SHP77 (cell line): ENCODE measurements at regions not wholly inside any gene's neighbourhood (a gene's known extent, or its start where the extent isn't known, plus 50 kb on each side); places are given as distances from the start of the nearest gene placed in this dataset.
A peak's percentile ranks its signal among the peaks of the same experiment; 100 is the strongest.

Experiments used
- DNase-seq, 2 experiments: peaks; one replicate each; lab custom pipeline; 2025; lab: John Stamatoyannopoulos, UW

GRCh38 chr7:125663961-125664360 is 734.3 kb upstream of the POT1 start:
- DNase-seq, result no peak

DNA sequence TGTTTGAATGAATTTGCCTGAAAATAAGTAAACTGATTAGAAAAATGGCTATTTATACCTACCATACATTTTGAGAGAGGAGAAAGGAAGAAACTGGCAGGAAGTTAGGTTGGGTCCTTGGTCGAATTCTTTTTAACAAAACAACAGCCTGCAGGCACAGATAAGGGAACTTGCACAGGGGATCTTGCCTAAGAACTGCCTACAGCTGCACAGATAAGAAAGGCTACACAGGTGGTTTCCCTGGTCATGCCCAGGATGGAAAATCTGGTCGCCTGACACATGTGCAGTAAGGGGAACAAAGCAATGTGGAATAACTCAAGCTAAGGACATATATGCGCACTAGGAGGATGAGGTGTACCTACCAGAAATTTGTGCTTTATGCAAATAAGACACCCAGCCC is 732.1 kb upstream of the POT1 start:
- DNase-seq, result no peak

DNA sequence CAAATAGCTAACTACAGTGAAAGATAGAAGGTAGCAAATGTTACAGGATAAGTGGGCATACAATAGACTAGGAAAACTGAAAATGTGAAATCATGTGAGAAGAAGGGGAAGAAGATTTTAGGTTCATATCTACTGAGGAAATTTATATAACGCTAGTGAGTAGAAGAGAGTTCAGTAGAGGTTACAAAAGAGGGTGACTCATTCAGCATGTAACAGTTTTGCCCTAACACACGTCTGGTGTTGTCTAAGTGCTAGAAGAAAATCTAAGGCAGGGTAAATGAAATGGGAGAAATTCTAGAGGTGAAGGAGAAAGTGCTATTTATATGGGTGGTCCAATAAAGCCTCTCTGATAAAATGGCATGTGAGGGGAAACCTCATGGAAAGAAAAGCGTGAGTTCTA is 731.4 kb upstream of the POT1 start:
- no peak for DNase-seq

DNA sequence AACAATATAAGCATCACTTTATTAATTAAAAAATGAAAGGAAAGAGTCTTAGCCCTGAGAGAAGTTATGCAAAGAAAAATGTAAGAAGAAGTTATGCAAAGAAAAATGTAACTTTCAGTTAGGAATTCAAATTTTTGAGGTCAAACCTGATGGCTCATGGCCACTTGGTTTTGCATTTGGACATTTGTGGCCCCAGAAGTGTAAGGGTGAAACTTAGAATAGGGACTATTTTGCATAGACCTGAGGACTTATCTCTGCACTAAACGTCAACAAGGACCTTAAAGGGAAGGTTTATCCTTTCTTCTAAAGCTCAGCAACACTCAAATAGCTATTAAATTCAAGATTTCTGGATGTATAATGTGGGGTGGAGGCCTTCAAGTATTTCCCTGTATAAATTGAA is 724.5 kb upstream of the POT1 start:
- no peak for DNase-seq

DNA sequence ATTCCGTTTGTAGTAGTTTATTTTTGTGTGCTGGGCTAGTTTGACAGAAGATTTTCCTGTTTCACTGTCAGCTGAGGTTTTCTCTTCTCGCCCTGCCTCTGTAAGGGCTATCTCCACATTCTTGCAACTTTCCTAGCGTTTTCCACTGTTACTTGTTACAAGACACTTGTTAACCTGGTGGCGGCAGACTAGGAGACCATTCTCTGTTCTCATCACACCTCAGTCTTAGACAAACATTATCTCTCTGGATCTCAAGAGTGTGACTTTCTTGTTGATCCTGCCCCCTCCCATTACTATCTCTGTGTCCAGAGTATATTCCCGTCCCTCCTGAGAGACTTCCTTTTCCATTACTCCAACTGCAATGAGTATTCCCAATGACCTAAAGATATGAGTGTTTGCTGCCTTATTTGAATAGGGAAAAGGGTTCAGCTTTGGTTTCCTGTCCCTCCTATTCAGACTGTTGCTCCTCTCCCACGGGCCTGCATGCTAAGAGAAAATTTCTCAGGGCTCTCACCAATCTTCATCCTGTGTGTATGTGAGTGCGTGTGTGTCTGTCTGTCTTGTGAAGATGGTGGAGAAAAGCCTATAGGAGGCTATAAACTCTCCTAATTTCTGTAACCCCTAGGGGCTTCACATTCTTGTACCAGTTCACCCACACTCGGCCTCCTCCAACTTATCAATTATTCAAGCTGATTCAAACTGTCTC is 722.4 kb upstream of the POT1 start:
- no peak for DNase-seq

DNA sequence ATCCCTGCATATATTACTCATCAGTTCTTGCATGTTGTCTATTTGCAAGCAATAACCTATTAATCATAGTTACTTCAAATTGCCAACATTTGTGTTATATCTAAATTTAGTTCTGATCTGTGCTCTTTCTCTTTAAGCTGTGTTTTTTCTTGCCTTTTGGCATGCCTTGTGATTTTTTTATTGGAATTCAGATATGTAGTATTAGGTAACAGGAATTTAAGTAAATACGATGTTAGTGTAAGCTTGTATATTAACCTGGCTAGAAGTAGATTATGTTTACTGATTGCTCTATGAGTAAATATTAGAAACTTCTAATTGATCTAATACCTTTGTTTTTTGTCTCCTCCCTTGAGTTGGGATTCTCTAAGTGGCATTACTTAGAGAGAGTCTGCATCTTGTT is 718.9 kb upstream of the POT1 start:
- DNase-seq, result no peak

DNA sequence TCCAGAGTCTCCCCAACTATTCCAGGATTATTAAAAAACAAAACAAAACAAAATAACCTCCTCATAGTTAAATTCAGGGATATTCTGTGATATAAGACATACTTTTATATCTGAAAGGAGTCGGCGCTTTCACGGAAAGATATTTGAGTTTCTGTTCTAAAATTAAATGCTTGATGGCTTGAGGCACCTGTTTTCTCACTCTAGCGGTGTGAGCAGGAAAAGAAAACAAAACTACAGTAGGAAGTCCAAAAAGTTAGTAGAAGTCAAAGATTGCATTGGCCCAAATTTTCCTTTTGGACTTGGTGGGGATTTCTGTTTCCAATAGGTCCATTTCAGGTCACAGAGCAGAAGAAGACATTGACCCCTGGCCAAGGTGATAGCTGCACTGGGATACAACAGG is 716.1 kb upstream of the POT1 start:
- DNase-seq, result no peak

GRCh38 chr7:125644109-125644508 is 714.5 kb upstream of the POT1 start:
- peak; percentile 18 to 44 for DNase-seq

- DNase-seq, result no peak
Observed at GRCh38 chr7:125643302-125643701, 713.7 kb upstream of the POT1 start.

DNA sequence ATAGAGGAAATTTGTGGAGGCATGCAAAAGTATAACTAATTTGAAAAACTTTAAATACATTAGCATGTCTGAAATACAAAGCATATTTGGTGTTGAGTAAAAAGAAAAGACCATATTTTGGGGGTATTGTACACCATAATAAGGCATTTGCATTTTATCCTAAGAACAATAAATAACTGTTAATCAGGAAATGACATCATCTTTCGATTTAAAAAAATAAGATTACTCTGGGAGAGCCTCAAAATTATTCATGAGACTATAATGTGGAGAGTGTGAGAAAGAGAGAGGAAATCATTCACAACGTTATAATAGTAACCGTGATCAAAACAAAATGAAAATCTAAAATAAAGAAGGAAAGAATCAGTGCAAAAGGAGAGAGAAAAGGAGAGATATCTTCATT is 712.3 kb upstream of the POT1 start:
- no peak for DNase-seq

- no peak for DNase-seq
Observed at GRCh38 chr7:125636320-125636962, 706.8 kb upstream of the POT1 start.

DNA sequence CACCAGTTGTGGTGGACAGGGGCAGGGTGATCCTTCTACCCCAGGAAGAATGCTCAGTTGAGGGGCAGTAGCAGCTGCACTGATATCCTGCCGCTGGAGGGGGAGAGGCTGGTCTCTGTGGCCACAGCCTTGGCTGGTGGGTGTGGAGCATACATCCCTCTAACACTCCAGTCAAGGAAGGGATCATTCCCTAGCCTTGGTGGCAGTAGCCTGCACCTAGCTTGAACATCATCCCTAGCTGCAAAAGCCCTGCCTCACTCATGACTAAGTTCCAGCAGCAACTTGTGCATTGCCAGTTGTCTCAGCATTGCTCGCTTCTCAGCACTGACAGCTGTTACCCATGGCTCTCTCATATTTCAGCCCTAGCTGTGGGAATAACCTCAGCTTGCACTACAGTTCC is 688.9 kb upstream of the POT1 start:
- no peak for DNase-seq

GRCh38 chr7:125611582-125611981 is 682.0 kb upstream of the POT1 start:
- no peak for DNase-seq

GRCh38 chr7:125606671-125607070 is 677.0 kb upstream of the POT1 start:
- DNase-seq, result no peak

- DNase-seq, result no peak
Observed at GRCh38 chr7:125605241-125605640, 675.6 kb upstream of the POT1 start.

DNA sequence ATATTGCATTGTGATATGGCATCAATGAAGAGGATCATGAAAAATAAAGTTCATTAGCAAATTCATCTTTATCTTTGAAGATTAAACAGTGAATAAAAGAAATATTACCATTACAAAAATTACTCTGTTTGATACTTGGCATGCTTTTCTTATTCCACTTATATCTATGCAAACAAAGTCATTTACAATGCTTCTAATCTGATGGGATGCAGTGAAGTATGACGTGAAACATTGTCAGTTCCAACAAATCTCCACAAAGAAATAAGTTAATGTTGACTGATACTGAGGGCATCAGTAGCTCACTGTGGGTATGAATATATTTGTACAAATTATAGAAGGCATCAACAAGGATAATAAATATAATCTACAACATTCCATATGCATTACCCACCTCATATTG is 672.8 kb upstream of the POT1 start:
- DNase-seq, result no peak

DNA sequence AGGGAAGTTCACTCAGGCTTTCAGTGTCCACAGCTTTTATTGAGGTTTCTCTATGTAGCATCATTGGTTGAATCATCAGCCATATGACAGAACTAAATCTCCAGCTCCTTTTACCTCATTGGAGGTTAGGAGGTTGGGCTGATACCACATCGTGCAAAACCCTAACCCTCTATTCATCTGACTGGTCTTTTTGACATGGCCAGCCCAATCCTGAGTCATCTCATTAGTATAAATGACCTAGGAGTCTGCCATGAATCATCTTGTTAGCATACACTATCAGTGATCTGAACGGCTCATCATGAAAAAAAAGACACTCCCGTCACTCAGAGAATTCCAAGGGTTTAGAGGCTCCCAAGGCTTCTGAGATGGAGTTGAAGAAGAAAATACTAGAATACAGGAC is 669.8 kb upstream of the POT1 start:
- no peak for DNase-seq

GRCh38 chr7:125592331-125592730 is 662.7 kb upstream of the POT1 start:
- DNase-seq, result no peak

DNA sequence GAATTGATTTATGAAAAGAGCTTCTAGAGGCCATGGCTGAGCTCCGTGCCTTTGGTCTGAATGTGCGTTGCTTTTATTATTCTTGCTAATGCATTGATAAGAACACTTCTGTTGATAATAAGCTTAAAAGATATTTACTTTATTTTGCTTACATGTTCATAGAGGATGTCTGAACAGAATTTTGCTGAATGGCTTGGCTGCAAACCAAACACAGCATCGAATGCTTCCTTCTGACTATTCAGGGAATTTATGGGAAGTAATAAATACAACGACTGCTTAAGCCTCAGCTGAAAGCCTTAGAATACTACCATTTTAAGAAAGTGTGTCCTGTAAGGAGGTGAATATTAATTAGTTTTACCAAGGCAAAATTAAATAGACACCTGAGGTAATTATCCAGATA is 643.5 kb upstream of the POT1 start:
- no peak for DNase-seq

GRCh38 chr7:125572414-125572813 is 642.8 kb upstream of the POT1 start:
- no peak for DNase-seq

GRCh38 chr7:125568799-125569198 is 639.2 kb upstream of the POT1 start:
- DNase-seq, result no peak

DNA sequence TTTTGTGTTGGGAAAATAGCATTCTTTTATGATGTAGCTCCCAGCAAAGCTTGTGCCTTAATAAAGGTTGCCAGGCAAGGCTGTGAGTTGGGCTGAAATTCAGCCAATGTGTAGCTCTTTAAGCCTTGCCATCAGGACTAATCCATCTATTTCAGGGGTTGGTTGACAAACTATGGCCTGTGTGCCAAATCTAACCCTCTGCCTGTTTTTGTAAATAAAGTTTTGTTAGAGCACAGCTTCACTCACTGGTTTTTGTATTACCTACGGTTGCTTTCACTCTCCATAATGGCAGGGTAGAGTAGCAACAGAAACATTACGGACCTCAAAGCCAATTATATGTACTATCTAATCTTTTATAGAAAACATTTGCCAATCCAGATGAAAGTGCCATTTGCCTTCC is 638.1 kb upstream of the POT1 start:
- peak; percentile 53 to 54 for DNase-seq

GRCh38 chr7:125563964-125564529 is 634.4 kb upstream of the POT1 start:
- peak; percentile 90 to 92 for DNase-seq

- peak; percentile 83 to 91 for DNase-seq
Observed at GRCh38 chr7:125563557-125563956, 633.9 kb upstream of the POT1 start.
